ENCODE measurements at regions not wholly inside any gene's neighbourhood (a gene's known extent, or its start where the extent isn't known, plus 50 kb on each side); places are given as distances from the start of the nearest gene placed in this dataset.

DNA sequence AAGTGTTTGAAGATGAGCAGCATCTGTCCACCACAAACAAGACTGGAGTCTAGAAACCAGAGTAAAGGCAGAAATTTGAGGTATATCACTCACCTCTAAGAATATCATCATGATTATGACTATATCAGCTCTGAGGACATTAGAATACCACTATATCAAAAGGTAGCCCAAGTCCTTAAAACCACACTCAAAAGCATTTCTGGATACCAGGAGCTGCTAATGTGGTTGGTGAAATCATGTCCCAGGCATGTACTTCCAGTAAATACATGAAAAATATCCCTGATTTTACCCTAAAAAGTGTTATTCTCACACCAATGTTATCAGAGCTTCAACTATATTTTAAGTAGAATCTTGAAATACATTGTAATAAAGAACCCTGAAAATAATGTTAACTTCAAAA lies 136.3 kb upstream of the SMAD1 start:
- DNase-seq = no peak

GRCh38 chr4:145341381-145341780 lies 140.3 kb upstream of the SMAD1 start:
- DNase-seq = no peak

- DNase-seq = no peak
Measured at GRCh38 chr4:145340071-145340675, 141.5 kb upstream of the SMAD1 start.

DNA sequence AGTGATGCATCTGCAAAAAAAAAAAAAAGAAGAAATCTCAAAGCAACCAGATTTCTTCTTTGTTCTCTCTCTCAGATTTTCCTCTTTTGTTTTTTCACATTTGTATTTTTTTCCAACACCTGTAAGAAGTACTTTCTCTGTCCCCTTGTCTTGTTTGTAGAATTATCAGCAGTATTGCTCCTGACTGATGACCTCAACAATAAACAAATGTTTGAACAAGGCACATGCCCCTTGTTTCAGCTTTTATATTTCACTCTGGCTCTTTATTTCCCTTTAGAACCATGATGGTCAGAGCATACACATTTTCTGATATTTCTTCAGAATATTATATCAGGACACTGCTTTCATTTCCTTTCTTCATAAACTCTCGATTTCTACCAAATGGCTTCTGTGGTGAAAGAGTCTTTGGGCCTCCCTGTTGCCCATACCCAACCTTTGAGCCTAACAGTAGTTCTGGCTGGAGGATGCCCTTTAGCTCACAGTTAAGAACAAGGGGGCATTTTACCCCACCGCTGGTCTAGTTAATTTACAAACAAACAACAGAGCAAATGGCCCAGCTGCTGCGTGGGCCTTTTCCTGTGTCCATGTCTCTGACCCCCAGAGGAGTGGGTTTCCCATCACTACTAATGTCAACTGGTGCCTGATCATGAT lies 142.5 kb upstream of the SMAD1 start:
- no peak for DNase-seq

GRCh38 chr4:145338568-145338967 lies 143.1 kb upstream of the SMAD1 start:
- no peak for DNase-seq

- DNase-seq = no peak
Measured at GRCh38 chr4:145337391-145337790, 144.3 kb upstream of the SMAD1 start.

DNA sequence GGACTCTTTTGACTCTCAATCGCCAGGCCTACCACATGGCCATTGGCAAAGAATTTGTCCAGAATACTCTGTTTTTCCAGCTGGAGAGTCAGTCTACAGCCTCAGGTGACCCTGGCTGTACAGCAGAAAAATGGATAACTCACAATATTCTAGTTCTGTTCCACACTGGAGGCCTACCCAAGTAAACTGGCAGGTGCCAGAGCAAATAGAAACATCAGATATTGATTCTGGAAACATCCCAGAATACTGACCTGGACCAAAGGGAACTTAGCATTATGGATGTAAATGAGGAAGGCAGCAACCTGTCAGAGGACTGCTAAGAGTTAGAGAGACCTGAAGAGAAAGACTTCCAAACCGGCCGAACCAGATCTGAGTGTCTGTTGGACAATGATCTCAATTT lies 147.9 kb upstream of the SMAD1 start:
- DNase-seq = no peak

DNA sequence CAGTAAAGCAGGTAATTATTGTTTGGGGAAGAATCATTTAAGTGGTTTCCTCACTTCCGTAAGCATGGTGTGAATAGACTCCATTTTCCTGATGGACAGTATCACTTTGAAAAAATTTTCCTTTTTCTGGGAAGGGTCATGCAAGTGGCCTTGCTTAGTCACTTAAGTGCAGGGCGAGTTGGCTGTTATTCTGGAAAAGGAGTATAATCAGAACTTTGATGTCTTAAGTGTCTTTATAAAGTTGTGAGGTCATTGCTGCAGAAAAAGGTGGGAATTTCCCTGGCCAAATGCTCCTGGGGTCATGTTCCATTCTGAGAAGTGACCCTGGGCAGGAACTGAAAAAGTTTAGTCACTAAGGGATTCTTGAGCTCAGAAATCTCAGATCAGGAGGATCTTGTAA lies 146.1 kb upstream of the OTUD4 start:
- no peak for DNase-seq

GRCh38 chr4:145324161-145324560 lies 143.8 kb upstream of the OTUD4 start:
- DNase-seq = no peak

DNA sequence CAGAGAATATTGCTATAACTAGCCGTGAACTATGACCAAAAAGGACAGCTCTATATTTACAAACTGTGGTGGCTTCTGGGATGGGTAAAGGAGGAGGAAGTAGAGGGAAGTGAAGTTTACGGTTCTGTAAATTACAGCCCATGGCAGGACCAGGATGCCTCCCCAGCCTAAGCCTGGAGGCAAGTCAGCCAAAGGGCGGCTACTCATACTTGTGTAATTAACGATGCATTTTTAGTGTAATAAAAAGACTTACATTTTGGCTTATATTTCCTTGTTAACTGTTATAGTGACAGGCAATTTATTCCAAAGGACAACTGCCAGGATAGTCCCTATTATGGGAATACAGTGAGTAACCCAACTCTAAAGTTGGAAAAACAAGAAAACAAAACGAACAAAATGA lies 139.9 kb upstream of the OTUD4 start:
- no peak for DNase-seq

- no peak for DNase-seq
Measured at GRCh38 chr4:145319751-145320150, 139.4 kb upstream of the OTUD4 start.

- DNase-seq = no peak
Measured at GRCh38 chr4:145316897-145317574, 136.6 kb upstream of the OTUD4 start.

DNA sequence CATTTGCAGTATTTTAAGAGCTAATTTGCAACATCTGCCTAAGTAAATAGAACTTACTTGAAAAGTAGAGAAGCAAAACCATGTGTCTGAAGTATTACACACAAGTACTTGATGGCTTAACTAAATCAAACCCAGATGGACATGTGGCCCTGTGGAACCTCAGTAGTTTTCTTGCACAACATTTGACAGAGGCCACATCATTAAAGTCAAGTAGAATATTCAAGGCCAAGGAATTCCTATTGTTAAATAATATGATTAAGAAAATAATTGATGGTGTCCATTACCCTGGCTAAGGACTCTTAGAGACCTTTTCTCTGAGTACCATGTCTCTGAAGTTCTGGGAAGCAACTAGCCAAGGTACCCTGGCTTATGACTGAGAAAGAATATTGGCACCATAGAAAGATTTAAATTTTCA lies 135.4 kb upstream of the OTUD4 start:
- no peak for DNase-seq

DNA sequence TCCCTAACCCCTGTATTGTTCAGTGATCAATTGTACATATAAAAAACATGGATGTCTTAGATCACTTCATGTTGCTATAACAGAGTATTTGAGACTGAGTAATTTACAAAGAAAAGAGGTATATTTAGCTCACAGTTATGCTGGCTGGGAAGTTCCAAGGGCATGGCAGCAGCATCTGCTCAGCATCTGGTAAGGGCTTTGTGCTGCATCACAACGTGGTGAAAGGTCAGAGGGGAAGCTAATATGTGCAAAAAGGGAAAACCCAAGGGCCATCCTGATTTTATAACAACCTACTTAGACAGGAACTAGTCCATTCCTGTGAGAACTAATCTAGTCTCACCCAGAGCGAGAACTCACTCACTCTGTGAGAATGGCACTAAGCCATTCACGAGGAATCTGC lies 128.2 kb upstream of the OTUD4 start:
- DNase-seq = no peak

GRCh38 chr4:145307763-145308430 lies 127.5 kb upstream of the OTUD4 start:
- no peak for DNase-seq

- no peak for DNase-seq
Measured at GRCh38 chr4:145307120-145307519, 126.7 kb upstream of the OTUD4 start.

GRCh38 chr4:145302725-145303124 lies 122.3 kb upstream of the OTUD4 start:
- DNase-seq = no peak

DNA sequence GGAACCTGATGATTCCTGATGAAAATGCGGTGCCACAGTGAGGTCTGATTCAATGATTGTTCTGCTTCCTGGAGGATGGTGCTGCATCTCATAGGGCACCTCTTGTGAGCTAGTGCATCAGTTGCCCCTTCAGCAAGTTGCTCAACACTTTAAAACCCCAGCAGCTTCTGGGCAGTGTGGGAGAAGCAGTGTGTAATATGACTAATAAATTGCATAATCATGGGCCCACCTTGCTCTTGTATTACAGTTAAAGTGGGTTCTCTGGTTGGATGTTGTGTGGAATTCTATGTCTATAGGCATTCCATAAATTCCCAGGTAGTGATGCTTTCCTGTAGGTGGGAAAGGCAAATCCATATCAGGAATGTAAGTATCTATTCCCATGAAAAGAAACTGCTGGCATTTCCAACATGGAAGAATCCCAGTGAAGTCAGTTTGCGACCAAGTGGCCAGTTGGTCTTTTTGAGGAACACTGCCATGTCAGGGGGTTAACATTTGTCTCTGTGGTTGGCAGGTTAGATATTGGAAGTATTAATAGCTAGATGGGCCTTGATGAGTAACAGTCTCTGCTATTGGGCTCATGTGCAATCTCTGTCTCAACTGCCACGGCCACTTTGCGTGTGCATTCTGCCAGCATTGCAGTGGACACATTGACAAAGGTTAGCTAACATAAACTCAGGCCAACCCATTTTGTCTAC lies 121.1 kb upstream of the OTUD4 start:
- DNase-seq = no peak

DNA sequence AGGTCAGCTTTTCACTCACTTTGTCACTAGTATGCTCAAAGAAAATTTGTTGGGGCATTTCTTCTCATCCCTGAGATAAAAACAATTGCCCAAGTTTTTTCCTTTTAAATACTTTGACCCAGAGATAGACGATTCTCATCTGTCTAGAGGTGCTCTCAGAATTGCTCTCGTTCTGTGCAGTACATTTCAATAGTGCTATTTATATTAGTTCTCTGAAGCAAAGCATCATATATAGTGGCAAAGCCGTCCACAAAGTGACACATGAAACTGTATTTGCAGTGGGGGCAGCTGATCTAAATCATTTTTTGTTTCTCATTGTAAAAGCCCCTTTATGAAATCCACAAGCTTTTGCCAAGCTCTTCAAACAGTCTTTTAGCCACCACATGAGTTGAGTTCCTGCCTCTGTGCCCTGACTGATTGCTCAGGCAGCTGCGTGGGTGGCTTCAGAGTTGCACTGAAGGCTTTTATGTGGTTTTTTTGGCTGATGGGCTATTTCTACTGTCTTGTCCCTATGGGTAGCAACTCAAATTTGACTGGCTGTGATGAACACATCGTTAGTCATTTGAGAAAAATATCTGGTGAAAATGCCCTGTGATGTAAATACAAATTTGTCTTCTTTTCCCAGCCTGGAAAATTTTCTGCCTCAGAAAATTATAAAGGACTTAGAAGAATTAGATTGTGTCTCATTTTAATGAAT lies 119.1 kb upstream of the OTUD4 start:
- no peak for DNase-seq

DNA sequence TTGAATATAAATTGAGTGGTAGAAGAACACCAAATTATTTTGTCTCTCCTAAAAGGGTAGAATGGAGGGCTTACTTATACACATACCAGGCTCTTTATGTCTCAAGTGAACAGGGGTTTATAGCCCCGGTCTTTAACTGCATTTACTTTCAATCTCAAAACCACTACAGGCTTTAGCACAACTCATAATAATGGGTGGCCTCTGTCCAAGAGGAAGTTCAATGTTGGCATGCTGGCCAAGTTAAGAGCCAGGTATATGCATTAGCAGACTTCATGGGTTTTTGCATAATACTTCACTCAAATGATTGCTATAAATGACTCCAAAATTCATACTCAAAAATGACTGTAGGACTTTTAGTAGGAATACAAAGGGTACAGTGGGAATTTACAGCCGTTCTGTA lies 118.5 kb upstream of the OTUD4 start:
- no peak for DNase-seq

DNA sequence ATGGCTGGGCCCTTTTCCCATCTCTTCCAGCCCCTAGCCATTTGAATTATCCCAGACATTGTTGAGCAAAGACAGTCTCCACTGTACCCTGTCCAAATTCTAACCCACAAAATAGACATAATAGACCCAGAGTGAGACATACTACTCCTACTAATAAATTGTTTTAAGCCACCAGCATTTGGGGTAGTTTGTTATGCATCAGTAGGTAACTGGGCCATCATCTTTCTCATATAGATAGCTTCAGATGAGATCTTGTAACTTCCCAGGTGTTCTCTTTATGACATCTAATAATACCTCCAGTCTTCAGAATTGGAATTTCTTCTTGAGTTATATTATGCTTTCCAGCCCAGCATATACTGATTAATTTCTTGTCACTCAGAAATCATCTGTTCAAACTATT lies 117.2 kb upstream of the OTUD4 start:
- no peak for DNase-seq

DNA sequence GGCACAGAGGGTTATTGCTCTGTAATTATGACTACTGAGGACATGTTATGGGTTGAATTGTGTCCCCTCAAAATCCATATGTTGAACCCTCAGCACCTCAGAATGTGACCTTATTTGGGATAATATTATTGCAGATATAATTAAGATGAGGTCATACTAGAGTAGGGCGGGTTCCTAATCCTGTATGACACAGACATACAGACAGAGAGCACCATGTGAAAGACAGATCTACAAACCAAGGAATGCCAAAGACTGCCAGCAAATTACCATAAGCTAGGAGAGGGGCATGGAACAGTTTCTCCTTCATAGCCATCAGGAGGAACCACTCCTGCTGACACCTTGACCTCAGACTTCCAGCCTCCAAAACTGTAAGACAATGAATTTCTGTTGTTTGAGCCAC lies 115.2 kb upstream of the OTUD4 start:
- DNase-seq = no peak

GRCh38 chr4:145295122-145295521 lies 114.7 kb upstream of the OTUD4 start:
- DNase-seq = no peak

Measured in NCI-H1694 (cell line).